CD4-positive, alpha-beta memory T cell (primary cell): ENCODE measurements at regions not wholly inside any gene's neighbourhood (a gene's known extent, or its start where the extent isn't known, plus 50 kb on each side); places are given as distances from the start of the nearest gene placed in this dataset.

Experiments used
- CTCF ChIA-PET: fragments of 350-600 bp; sonication (Branson Sonifier 250); formaldehyde crosslinking; loops from one replicate; lab custom pipeline; 2021; ENCODE audit warnings: inconsistent platforms; ENCODE audit not compliant: partially characterized antibody; lab: Charles Lee
- POLR2A ChIA-PET: fragments of 350-600 bp; sonication (Branson Sonifier 250); formaldehyde crosslinking; loops from one replicate; lab custom pipeline; 2021; ENCODE audit not compliant: partially characterized antibody; lab: Charles Lee
- DNase-seq, 5 donors: peaks; one replicate each; pipeline versions ENCODE4 v3.0.0 to v3.0.0-alpha.2; 2020 to 2022; ENCODE audit warnings: mixed read lengths in 1 of 5
- H3K27ac ChIP-seq: one replicate; pipeline ENCODE4 v1.7.0; 2013; ENCODE audit warnings: low read depth, low read length
- H3K27me3 ChIP-seq: 2 replicates; pipeline ENCODE4 v1.7.0; 2013; ENCODE audit warnings: mild to moderate bottlenecking, low read length, moderate library complexity; ENCODE audit not compliant: insufficient read depth
- H3K36me3 ChIP-seq: 2 replicates; pipeline ENCODE4 v1.7.0; 2013; ENCODE audit warnings: mild to moderate bottlenecking, low read length, moderate library complexity; ENCODE audit not compliant: insufficient read depth
- H3K4me1 ChIP-seq: 2 replicates; pipeline ENCODE4 v1.7.0; 2013; ENCODE audit warnings: mild to moderate bottlenecking, low read length, moderate library complexity; ENCODE audit not compliant: insufficient read depth
- H3K4me3 ChIP-seq, 2 donors: one replicate each; pipeline ENCODE4 v1.7.0; 2013; ENCODE audit warnings: low read length in 2 of 2, mild to moderate bottlenecking in 1 of 2
- H3K9me3 ChIP-seq, 2 donors: one replicate each; pipeline ENCODE4 v1.7.0; 2013; ENCODE audit warnings: low read length in 2 of 2, control low read depth in 1 of 2; ENCODE audit not compliant: control insufficient read depth in 1 of 2
- H3K27ac Mint-ChIP-seq, 7 donors: one replicate each; pipeline ENCODE4 v1.8.0; 2020 to 2021; ENCODE audit warnings: mixed read lengths in 7 of 7, mild to moderate bottlenecking in 6 of 7, inconsistent platforms in 3 of 7, moderate library complexity in 3 of 7
- H3K27me3 Mint-ChIP-seq, 2 donors: one replicate each; pipeline ENCODE4 v1.8.0; 2020 to 2021; ENCODE audit warnings: mixed read lengths in 2 of 2
- H3K36me3 Mint-ChIP-seq, 2 donors: one replicate each; pipeline ENCODE4 v1.8.0; 2020 to 2021; ENCODE audit warnings: mixed read lengths in 2 of 2, inconsistent platforms in 1 of 2, mild to moderate bottlenecking in 1 of 2
- H3K4me1 Mint-ChIP-seq, 4 donors: one replicate each; pipeline ENCODE4 v1.8.0; 2020 to 2021; ENCODE audit warnings: mixed read lengths in 4 of 4, mild to moderate bottlenecking in 1 of 4
- H3K4me3 Mint-ChIP-seq, 8 donors: one replicate each; pipeline ENCODE4 v1.8.0; 2020 to 2021; ENCODE audit warnings: mixed read lengths in 8 of 8, mild to moderate bottlenecking in 7 of 8, moderate library complexity in 6 of 8, inconsistent platforms in 3 of 8
- H3K9me3 Mint-ChIP-seq, 8 donors: one replicate each; pipeline ENCODE4 v1.8.0; 2020 to 2021; ENCODE audit warnings: mixed read lengths in 8 of 8, mild to moderate bottlenecking in 5 of 8, inconsistent platforms in 3 of 8, moderate library complexity in 1 of 8
- intact Hi-C: fragments of 100-400 bp; cut with micrococcal nuclease; formaldehyde crosslinking; loops from one replicate; pipeline ENCODE4 v1.15.1; 2023

DNA sequence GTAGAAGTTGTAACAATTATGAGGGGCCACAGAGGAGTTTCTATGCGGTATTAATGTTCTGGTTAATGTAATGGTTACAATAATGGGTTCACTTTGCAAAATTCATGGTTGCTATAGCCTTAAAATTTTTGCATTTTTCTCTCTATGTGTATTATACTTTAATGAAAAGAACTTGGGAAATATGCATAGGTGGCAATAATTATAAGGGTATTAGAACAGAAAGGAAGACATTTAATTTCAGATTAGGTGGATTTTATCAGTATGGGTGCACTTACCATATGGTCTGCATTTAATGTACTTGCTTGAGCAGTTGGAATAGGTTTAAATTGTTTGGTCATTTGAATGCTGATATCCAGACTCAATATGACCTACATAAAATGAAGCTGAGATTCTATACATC lies 161.6 kb upstream of the TACR1 start:
- intact Hi-C loops = no loop called here
- Histone ChIP-seq H3K27ac (no peak overlapping the region), H3K4me1 (no peaks in the 10 kb centered on the region), H3K27me3 (no peaks in the 10 kb centered on the region), H3K4me3 (no peak overlapping the region), H3K9me3 (no peaks in the 10 kb centered on the region), H3K36me3 (no peaks in the 10 kb centered on the region)
- Mint-ChIP-seq H3K4me3 (no peak overlapping the region), H3K27ac (no peak overlapping the region), H3K9me3 (peaks cover 0 to 4% (median 0%) of the 10 kb centered on the region in 8 donors), H3K4me1 (no peaks in the 10 kb centered on the region), H3K27me3 (peaks cover 0 to 2% of the 10 kb centered on the region in 2 donors), H3K36me3 (no peaks in the 10 kb centered on the region)
- CTCF ChIA-PET = no interaction called here
- DNase-seq = no peak
- POLR2A ChIA-PET = no interaction called here

DNA sequence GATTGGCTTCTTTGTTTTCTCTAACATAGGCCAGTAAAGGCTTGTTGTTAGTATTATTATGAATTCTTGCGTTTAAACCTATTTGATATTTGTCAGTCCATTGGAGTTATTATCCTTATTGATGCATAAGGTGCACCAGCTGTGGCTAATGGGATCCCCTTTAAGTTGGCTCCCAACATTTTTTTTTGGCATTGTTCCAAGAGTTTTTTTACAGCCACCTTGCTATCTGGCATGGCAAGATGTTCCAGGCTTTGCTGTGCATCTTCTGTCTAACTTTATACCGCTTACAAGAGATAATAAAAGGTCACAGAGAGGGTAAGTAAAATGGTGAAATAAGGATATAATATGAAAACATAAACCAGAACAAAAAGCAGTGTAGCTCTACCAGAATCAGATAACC lies 157.5 kb upstream of the TACR1 start:
- DNase-seq = no peak
- ChIA-PET CTCF (no interaction called here), POLR2A (no interaction called here)
- Mint-ChIP-seq H3K4me3 (no peak overlapping the region), H3K9me3 (peaks cover 0 to 9% (median 0%) of the 10 kb centered on the region in 8 donors), H3K27ac (no peak overlapping the region), H3K4me1 (no peaks in the 10 kb centered on the region), H3K36me3 (no peaks in the 10 kb centered on the region), H3K27me3 (peaks cover 5 to 7% of the 10 kb centered on the region in 2 donors)
- no peaks in the 10 kb centered on the region for H3K9me3 ChIP-seq
- no peaks in the 10 kb centered on the region for H3K27me3 ChIP-seq
- no peaks in the 10 kb centered on the region for H3K36me3 ChIP-seq
- H3K27ac ChIP-seq = no peak overlapping the region
- no peaks in the 10 kb centered on the region for H3K4me1 ChIP-seq
- intact Hi-C loops = no loop called here
- no peak overlapping the region for H3K4me3 ChIP-seq

DNA sequence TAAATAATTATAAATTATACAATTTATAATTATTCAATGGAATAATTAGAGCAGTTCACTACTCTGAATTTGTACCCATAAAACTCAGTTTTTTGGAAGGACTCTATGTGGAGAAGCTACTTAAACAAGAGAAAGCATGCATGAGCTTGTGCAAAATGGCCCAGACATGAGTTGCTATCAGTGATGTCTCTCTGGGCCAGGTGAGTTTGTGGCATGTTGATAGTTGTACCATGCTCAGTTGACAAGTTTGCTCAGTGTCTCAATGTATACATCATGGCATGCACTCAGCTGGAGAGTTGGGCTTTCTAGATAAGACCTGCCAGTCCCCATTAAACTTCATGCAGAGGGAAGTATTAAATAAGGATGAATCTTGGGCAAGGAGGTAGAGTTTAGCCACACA lies 153.8 kb upstream of the TACR1 start:
- H3K27ac ChIP-seq = no peak overlapping the region
- H3K36me3 Mint-ChIP-seq = no peaks in the 10 kb centered on the region
- peaks cover 0 to 11% (median 0%) of the 10 kb centered on the region in 8 donors for H3K9me3 Mint-ChIP-seq
- H3K27ac Mint-ChIP-seq = no peak overlapping the region
- no peak overlapping the region for H3K4me3 ChIP-seq
- H3K36me3 ChIP-seq = no peaks in the 10 kb centered on the region
- H3K9me3 ChIP-seq = no peaks in the 10 kb centered on the region
- H3K4me1 Mint-ChIP-seq = no peaks in the 10 kb centered on the region
- H3K27me3 ChIP-seq = no peaks in the 10 kb centered on the region
- POLR2A ChIA-PET = no interaction called here
- DNase-seq = no peak
- peaks cover 6 to 7% of the 10 kb centered on the region in 2 donors for H3K27me3 Mint-ChIP-seq
- CTCF ChIA-PET = no interaction called here
- H3K4me3 Mint-ChIP-seq = no peak overlapping the region
- no peaks in the 10 kb centered on the region for H3K4me1 ChIP-seq
- intact Hi-C loops = no loop called here

GRCh38 chr2:75348307-75348706 lies 149.0 kb upstream of the TACR1 start:
- Mint-ChIP-seq H3K4me3 (no peak overlapping the region), H3K4me1 (no peaks in the 10 kb centered on the region), H3K27ac (no peak overlapping the region), H3K27me3 (peaks cover 6 to 9% of the 10 kb centered on the region in 2 donors), H3K9me3 (peaks cover 0 to 11% (median 0%) of the 10 kb centered on the region in 8 donors), H3K36me3 (no peaks in the 10 kb centered on the region)
- no peaks in the 10 kb centered on the region for H3K9me3 ChIP-seq
- H3K27ac ChIP-seq = no peak overlapping the region
- DNase-seq = no peak
- ChIA-PET POLR2A (no interaction called here), CTCF (no interaction called here)
- H3K36me3 ChIP-seq = no peaks in the 10 kb centered on the region
- no peak overlapping the region for H3K4me3 ChIP-seq
- H3K4me1 ChIP-seq = no peaks in the 10 kb centered on the region
- intact Hi-C loops = no loop called here
- no peaks in the 10 kb centered on the region for H3K27me3 ChIP-seq

- Histone ChIP-seq H3K27ac (no peak overlapping the region), H3K27me3 (no peaks in the 10 kb centered on the region), H3K4me3 (no peak overlapping the region), H3K4me1 (no peaks in the 10 kb centered on the region), H3K9me3 (no peaks in the 10 kb centered on the region), H3K36me3 (no peaks in the 10 kb centered on the region)
- intact Hi-C loops = no loop called here
- DNase-seq = no peak
- Mint-ChIP-seq H3K27me3 (peaks cover 3 to 5% of the 10 kb centered on the region in 2 donors), H3K27ac (no peak overlapping the region), H3K9me3 (peaks cover 0 to 2% (median 0%) of the 10 kb centered on the region in 8 donors), H3K36me3 (no peaks in the 10 kb centered on the region), H3K4me1 (no peaks in the 10 kb centered on the region), H3K4me3 (no peak overlapping the region)
- ChIA-PET POLR2A (no interaction called here), CTCF (no interaction called here)
Measured at GRCh38 chr2:75344146-75344545, 144.8 kb upstream of the TACR1 start.

DNA sequence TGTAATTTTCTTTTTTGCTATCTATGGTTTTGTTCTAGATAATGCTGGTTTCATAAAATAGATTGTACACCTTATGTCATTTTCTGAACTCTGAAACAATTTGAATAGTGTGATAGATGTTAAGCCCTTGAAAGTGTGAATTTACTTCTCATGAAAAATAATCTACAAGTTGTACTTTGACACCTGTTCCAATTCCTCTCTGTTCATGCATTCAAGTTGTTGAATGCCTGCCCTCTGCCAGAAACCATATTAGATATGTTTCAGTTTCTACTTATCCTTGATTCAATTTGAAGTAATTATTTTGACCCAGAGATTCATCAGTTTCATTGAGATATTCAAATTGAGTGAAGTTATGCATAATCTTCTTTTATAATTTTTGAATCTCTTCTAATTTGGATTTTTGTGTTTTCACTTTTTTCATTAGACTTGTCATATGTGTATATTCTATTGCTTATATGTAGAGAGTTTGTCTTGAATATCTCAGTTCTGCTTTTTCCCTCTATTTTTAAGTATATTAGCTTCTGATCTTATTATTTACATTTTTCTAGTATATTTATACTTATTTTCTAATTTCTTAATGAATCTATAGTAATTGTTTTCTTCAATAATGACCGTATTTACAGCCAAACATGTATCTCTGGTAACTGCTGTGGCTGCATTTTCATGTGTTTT lies 143.3 kb upstream of the TACR1 start:
- CTCF ChIA-PET = interaction anchor here (1.2 kb wide), 1 partner anchor 8 kb away, joined by 3 read pairs; no protein-coding TSS in a partner anchor
- H3K4me1 ChIP-seq = no peaks in the 10 kb centered on the region
- H3K4me3 Mint-ChIP-seq = no peak overlapping the region
- POLR2A ChIA-PET = no interaction called here
- H3K4me1 Mint-ChIP-seq = no peaks in the 10 kb centered on the region
- no peaks in the 10 kb centered on the region for H3K27me3 ChIP-seq
- DNase-seq = no peak
- H3K36me3 Mint-ChIP-seq = no peaks in the 10 kb centered on the region
- H3K4me3 ChIP-seq = no peak overlapping the region
- H3K27ac ChIP-seq = no peak overlapping the region
- H3K36me3 ChIP-seq = no peaks in the 10 kb centered on the region
- no peak overlapping the region for H3K27ac Mint-ChIP-seq
- no peaks in the 10 kb centered on the region for H3K9me3 Mint-ChIP-seq
- no peaks in the 10 kb centered on the region for H3K9me3 ChIP-seq
- intact Hi-C loops = no loop called here
- H3K27me3 Mint-ChIP-seq = peaks cover 3% of the 10 kb centered on the region in 2 donors

GRCh38 chr2:75340560-75340959 lies 141.2 kb upstream of the TACR1 start:
- intact Hi-C loops = no loop called here
- Histone ChIP-seq H3K36me3 (no peaks in the 10 kb centered on the region), H3K27ac (no peak overlapping the region), H3K4me3 (no peak overlapping the region), H3K9me3 (no peaks in the 10 kb centered on the region), H3K27me3 (no peaks in the 10 kb centered on the region), H3K4me1 (no peaks in the 10 kb centered on the region)
- Mint-ChIP-seq H3K36me3 (no peaks in the 10 kb centered on the region), H3K27ac (no peak overlapping the region), H3K4me3 (no peak overlapping the region), H3K27me3 (peaks cover 1% of the 10 kb centered on the region in 2 donors), H3K4me1 (no peaks in the 10 kb centered on the region), H3K9me3 (no peaks in the 10 kb centered on the region)
- POLR2A ChIA-PET = no interaction called here
- CTCF ChIA-PET = no interaction called here
- DNase-seq = no peak
